Panc1 (cell line): ENCODE measurements at regions not wholly inside any gene's neighbourhood (a gene's known extent, or its start where the extent isn't known, plus 50 kb on each side); places are given as distances from the start of the nearest gene placed in this dataset.

Experiments
- ATAC-seq: fragments of 200-7000 bp; cut with Tn5 transposase; 2 replicates; pipeline ENCODE4 v1.9.1; 2020; ENCODE audit warnings: mild to moderate bottlenecking, moderate library complexity
- BruUV-seq: library from RNA; stranded (reverse); fragments of 400-500 nt; replicated peaks from 2 replicates; lab custom pipeline; 2021; lab: Mats Ljungman, UMichigan
- CTCF ChIA-PET: fragments of 300-600 bp; sonication (Branson Sonifier 250); formaldehyde crosslinking; loops from one replicate; lab custom pipeline; 2022; ENCODE audit warnings: antibody characterized with exemption; lab: Charles Lee
- POLR2A ChIA-PET: fragments of 300-600 bp; sonication (Branson Sonifier 250); formaldehyde crosslinking; loops from one replicate; lab custom pipeline; 2022; ENCODE audit warnings: antibody characterized with exemption; lab: Charles Lee
- DNase-seq: peaks from one replicate; pipeline ENCODE4 v3.0.0-alpha.2; 2010; ENCODE audit warnings: low read depth, low spot score
- H3K27ac ChIP-seq: 2 replicates; pipeline ENCODE4 v1.5.1; 2011; ENCODE audit warnings: mild to moderate bottlenecking, low read length, inconsistent platforms
- H3K27me3 ChIP-seq: fragments of 200-500 bp; sonication (Bioruptor generic); 2 replicates; pipeline ENCODE4 v1.6.0; 2014; ENCODE audit warnings: low read length, inconsistent platforms; ENCODE audit not compliant: control insufficient read depth, insufficient read depth
- H3K36me3 ChIP-seq: fragments of 200-500 bp; sonication (Bioruptor generic); 2 replicates; pipeline ENCODE4 v1.5.1; 2014; ENCODE audit warnings: inconsistent platforms, mild to moderate bottlenecking, low read length, moderate library complexity; ENCODE audit not compliant: control insufficient read depth, insufficient read depth
- H3K4me1 ChIP-seq: 2 replicates; pipeline ENCODE4 v1.5.1; 2011; ENCODE audit warnings: inconsistent platforms, mild to moderate bottlenecking, low read length, moderate library complexity; ENCODE audit not compliant: control insufficient read depth, insufficient read depth
- H3K4me3 ChIP-seq, 2 experiments: 2 replicates each; pipeline ENCODE4 v1.5.1; 2011 to 2012; ENCODE audit warnings: low read depth in 2 of 2, low read length in 2 of 2, mild to moderate bottlenecking in 2 of 2, inconsistent platforms in 1 of 2, moderate library complexity in 1 of 2
- H3K9me3 ChIP-seq: fragments of 200-500 bp; sonication (Bioruptor generic); 2 replicates; pipeline ENCODE4 v1.5.1; 2014; ENCODE audit warnings: low read depth, mild to moderate bottlenecking, inconsistent platforms, low read length, moderate library complexity; ENCODE audit not compliant: control insufficient read depth, insufficient read depth
- CTCF ChIP-seq: fragments of 450-650 bp; IDR thresholded peaks from 2 replicates; pipeline ENCODE4 v1.5.1; 2017; ENCODE audit warnings: mild to moderate bottlenecking
- POLR2AphosphoS5 ChIP-seq: IDR thresholded peaks from 2 replicates; pipeline ENCODE4 v1.6.1; 2012; ENCODE audit warnings: mild to moderate bottlenecking, low read depth, low read length, moderate library complexity
- SIN3A ChIP-seq: IDR thresholded peaks from 2 replicates; pipeline ENCODE4 v1.6.1; 2012; ENCODE audit warnings: low read depth, mild to moderate bottlenecking, low read length, moderate library complexity, borderline replicate concordance; ENCODE audit not compliant: insufficient read depth
- TCF7L2 ChIP-seq: IDR thresholded peaks from 2 replicates; pipeline ENCODE4 v1.6.1; 2011; ENCODE audit warnings: mild to moderate bottlenecking, low read depth, low read length, inconsistent platforms
- in situ Hi-C: cut with HindIII; loops from 2 replicates; pipeline ENCODE4 v1.10.0; 2016; ENCODE audit warnings: low sequenced_read_pairs, low pct_unique_long_range_greater_than_20kb
- intact Hi-C: fragments of 100-400 bp; cut with micrococcal nuclease; formaldehyde crosslinking; loops from one replicate; pipeline ENCODE4 v1.10.0; 2022; ENCODE audit not compliant: unreplicated experiment
- TF ChIP-seq, protein P1 (sequence below), 2 experiments: IDR thresholded peaks; 2 replicates each; pipeline ENCODE4 v1.6.1; 2011 to 2012; ENCODE audit warnings: low read depth in 2 of 2, control low read depth in 1 of 2, low read length in 1 of 2, mild to moderate bottlenecking in 1 of 2, moderate library complexity in 1 of 2; ENCODE audit not compliant: insufficient read depth in 1 of 2

GRCh38 chr18:73697353-73697752, 450.3 kb downstream of the FBXO15 start:
- H3K4me1 ChIP-seq = no peaks in the 10 kb centered on the region
- ATAC-seq = no peak
- H3K9me3 ChIP-seq = no peaks in the 10 kb centered on the region
- ChIA-PET CTCF (interaction anchor here (0.9 kb wide), 1 partner anchor 703 kb away, joined by 3 read pairs; no protein-coding TSS in a partner anchor), POLR2A (no interaction called here)
- no peak for DNase-seq
- no peak overlapping the region for H3K4me3 ChIP-seq
- no TSS peak for BruUV-seq
- H3K27ac ChIP-seq = no peak overlapping the region
- no peak for TF ChIP-seq TCF7L2
- TF ChIP-seq CTCF = no peak
- TF ChIP-seq, protein P1, sequence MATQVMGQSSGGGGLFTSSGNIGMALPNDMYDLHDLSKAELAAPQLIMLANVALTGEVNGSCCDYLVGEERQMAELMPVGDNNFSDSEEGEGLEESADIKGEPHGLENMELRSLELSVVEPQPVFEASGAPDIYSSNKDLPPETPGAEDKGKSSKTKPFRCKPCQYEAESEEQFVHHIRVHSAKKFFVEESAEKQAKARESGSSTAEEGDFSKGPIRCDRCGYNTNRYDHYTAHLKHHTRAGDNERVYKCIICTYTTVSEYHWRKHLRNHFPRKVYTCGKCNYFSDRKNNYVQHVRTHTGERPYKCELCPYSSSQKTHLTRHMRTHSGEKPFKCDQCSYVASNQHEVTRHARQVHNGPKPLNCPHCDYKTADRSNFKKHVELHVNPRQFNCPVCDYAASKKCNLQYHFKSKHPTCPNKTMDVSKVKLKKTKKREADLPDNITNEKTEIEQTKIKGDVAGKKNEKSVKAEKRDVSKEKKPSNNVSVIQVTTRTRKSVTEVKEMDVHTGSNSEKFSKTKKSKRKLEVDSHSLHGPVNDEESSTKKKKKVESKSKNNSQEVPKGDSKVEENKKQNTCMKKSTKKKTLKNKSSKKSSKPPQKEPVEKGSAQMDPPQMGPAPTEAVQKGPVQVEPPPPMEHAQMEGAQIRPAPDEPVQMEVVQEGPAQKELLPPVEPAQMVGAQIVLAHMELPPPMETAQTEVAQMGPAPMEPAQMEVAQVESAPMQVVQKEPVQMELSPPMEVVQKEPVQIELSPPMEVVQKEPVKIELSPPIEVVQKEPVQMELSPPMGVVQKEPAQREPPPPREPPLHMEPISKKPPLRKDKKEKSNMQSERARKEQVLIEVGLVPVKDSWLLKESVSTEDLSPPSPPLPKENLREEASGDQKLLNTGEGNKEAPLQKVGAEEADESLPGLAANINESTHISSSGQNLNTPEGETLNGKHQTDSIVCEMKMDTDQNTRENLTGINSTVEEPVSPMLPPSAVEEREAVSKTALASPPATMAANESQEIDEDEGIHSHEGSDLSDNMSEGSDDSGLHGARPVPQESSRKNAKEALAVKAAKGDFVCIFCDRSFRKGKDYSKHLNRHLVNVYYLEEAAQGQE (IDR thresholded peaks at IDR 0.05; ENCODE audit: insufficient read depth in 1 of 2, low read depth in 2 of 2, low read length in 1 of 2) = no peak
- no peak for TF ChIP-seq POLR2AphosphoS5
- no peak for TF ChIP-seq SIN3A
- peaks cover 3% of the 10 kb centered on the region; the same call in 1 of the 2 replicates for H3K27me3 ChIP-seq
- intact Hi-C loops = no loop called here
- H3K36me3 ChIP-seq = no peaks in the 10 kb centered on the region
- in situ Hi-C loops = no loop called here

GRCh38 chr18:73696698-73697097, 450.9 kb downstream of the FBXO15 start:
- TF ChIP-seq TCF7L2 (no peak), SIN3A (no peak)
- Histone ChIP-seq H3K4me1 (no peaks in the 10 kb centered on the region), H3K27me3 (peaks cover 3% of the 10 kb centered on the region; the same call in 1 of the 2 replicates), H3K4me3 (no peak overlapping the region), H3K27ac (no peak overlapping the region), H3K9me3 (no peaks in the 10 kb centered on the region), H3K36me3 (no peaks in the 10 kb centered on the region)
- POLR2A ChIA-PET = no interaction called here
- no peak for DNase-seq
- BruUV-seq = no TSS peak
- ATAC-seq = no peak
- CTCF ChIA-PET = interaction anchor here (0.9 kb wide), 1 partner anchor 702 kb away, joined by 3 read pairs; no protein-coding TSS in a partner anchor
- in situ Hi-C loops (no loop called here), intact Hi-C loops (no loop called here)

- ATAC-seq (no peak), DNase-seq (no peak)
- H3K4me3 ChIP-seq = no peak overlapping the region
- ChIA-PET POLR2A (no interaction called here), CTCF (interaction anchor here (0.9 kb wide), 1 partner anchor 702 kb away, joined by 3 read pairs; no protein-coding TSS in a partner anchor)
- no peak for TF ChIP-seq SIN3A
- no TSS peak for BruUV-seq
- no peaks in the 10 kb centered on the region for H3K36me3 ChIP-seq
- H3K27me3 ChIP-seq = peaks cover 3% of the 10 kb centered on the region; the same call in 1 of the 2 replicates
- in situ Hi-C loops (no loop called here), intact Hi-C loops (no loop called here)
- H3K9me3 ChIP-seq = no peaks in the 10 kb centered on the region
- H3K27ac ChIP-seq = no peak overlapping the region
- H3K4me1 ChIP-seq = no peaks in the 10 kb centered on the region
Measured at GRCh38 chr18:73696171-73696570, 451.5 kb downstream of the FBXO15 start.
